ENCODE measurements at regions not wholly inside any gene's neighbourhood (a gene's known extent, or its start where the extent isn't known, plus 50 kb on each side); places are given as distances from the start of the nearest gene placed in this dataset.

DNA sequence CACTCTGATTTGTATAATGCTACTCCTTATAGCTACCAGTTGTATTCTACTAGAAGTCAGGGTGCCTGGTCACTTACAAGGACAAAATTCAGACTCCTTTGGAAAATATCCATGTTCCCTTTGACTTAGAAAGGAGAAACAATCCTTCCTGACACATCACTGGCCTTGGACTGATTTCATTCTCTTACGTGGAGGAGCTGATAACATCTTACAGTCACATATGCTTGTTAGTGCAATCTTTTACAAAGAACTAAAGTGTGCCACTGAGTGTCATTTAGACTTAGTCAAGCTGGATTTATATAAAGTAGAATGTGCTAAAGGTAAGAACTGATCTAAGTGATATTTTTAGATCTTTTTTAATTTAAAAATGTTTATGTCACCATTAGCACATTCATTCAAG, 131.0 kb upstream of the TMTC2 start:
- TF ChIP-seq, protein P1, sequence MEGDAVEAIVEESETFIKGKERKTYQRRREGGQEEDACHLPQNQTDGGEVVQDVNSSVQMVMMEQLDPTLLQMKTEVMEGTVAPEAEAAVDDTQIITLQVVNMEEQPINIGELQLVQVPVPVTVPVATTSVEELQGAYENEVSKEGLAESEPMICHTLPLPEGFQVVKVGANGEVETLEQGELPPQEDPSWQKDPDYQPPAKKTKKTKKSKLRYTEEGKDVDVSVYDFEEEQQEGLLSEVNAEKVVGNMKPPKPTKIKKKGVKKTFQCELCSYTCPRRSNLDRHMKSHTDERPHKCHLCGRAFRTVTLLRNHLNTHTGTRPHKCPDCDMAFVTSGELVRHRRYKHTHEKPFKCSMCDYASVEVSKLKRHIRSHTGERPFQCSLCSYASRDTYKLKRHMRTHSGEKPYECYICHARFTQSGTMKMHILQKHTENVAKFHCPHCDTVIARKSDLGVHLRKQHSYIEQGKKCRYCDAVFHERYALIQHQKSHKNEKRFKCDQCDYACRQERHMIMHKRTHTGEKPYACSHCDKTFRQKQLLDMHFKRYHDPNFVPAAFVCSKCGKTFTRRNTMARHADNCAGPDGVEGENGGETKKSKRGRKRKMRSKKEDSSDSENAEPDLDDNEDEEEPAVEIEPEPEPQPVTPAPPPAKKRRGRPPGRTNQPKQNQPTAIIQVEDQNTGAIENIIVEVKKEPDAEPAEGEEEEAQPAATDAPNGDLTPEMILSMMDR (IDR thresholded peaks at IDR 0.05) = no peak
- TF ChIP-seq POLR2A (IDR thresholded peaks at IDR 0.05) = no peak
